ENCODE measurements at regions not wholly inside any gene's neighbourhood (a gene's known extent, or its start where the extent isn't known, plus 50 kb on each side); places are given as distances from the start of the nearest gene placed in this dataset.

- TF ChIP-seq ATF1 (CRISPR knock-in tag; IDR thresholded peaks at IDR 0.05) (no peak), ZNF263 (CRISPR knock-in tag; IDR thresholded peaks at IDR 0.05; ENCODE audit: low read depth) (no peak), ZNF219 (CRISPR knock-in tag; IDR thresholded peaks at IDR 0.05; ENCODE audit: borderline replicate concordance) (no peak), CTCF (IDR thresholded peaks at IDR 0.05) (no peak)
Measured at GRCh38 chr1:67627336-67627735, 57.7 kb upstream of the GADD45A start.
